Gastroesophageal sphincter (tissue), 3 donors: ENCODE measurements at regions not wholly inside any gene's neighbourhood (a gene's known extent, or its start where the extent isn't known, plus 50 kb on each side); places are given as distances from the start of the nearest gene placed in this dataset.

Experiments
- EP300 ChIP-seq: sonication (generic); formaldehyde crosslinking; IDR thresholded peaks from one replicate; pipeline ENCODE4 v1.6.1; 2017; ENCODE audit warnings: antibody characterized with exemption, mild to moderate bottlenecking
- TF ChIP-seq, protein P1 (sequence below), 4 experiments: fragments of 200-600 bp in 2 of 4; fragments of 450-650 bp in 2 of 4; sonication (generic) in 1 of 4; IDR thresholded peaks; one replicate each; pipeline ENCODE4 v1.5.1; 2017 to 2019; ENCODE audit warnings: antibody characterized with exemption in 4 of 4, mild to moderate bottlenecking in 2 of 4, moderate library complexity in 2 of 4

DNA sequence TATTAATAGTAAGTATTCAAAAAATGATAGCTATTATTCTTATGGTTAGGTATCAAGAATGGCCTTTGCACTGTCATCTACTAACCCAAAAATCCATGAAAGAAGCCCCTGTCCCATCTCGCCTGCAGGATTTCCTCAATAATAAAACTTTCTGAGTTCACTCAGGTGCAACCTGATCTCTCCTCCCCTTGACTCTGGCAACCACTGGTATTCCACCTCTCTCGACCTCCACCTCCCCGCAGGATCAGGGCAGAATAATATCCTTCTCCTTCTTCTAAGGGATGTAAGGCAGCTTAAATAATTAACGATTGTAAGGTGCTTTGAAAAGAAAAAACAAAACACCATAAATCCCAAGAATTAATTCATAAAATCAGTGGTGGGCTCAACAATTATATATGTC is 359.3 kb downstream of the PLPP3 start:
- TF ChIP-seq, protein P1, sequence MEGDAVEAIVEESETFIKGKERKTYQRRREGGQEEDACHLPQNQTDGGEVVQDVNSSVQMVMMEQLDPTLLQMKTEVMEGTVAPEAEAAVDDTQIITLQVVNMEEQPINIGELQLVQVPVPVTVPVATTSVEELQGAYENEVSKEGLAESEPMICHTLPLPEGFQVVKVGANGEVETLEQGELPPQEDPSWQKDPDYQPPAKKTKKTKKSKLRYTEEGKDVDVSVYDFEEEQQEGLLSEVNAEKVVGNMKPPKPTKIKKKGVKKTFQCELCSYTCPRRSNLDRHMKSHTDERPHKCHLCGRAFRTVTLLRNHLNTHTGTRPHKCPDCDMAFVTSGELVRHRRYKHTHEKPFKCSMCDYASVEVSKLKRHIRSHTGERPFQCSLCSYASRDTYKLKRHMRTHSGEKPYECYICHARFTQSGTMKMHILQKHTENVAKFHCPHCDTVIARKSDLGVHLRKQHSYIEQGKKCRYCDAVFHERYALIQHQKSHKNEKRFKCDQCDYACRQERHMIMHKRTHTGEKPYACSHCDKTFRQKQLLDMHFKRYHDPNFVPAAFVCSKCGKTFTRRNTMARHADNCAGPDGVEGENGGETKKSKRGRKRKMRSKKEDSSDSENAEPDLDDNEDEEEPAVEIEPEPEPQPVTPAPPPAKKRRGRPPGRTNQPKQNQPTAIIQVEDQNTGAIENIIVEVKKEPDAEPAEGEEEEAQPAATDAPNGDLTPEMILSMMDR (IDR thresholded peaks at IDR 0.05): no peak
- no peak for TF ChIP-seq EP300
